HG03432 (cell line): ENCODE measurements at regions not wholly inside any gene's neighbourhood (a gene's known extent, or its start where the extent isn't known, plus 50 kb on each side); places are given as distances from the start of the nearest gene placed in this dataset.

Experiments used
- ATAC-seq: cut with Tn5 transposase; IDR thresholded peaks from one replicate; pipeline ENCODE4 v1.9.1; 2021; ENCODE audit warnings: mild to moderate bottlenecking, moderate library complexity; ENCODE audit not compliant: unreplicated experiment

DNA sequence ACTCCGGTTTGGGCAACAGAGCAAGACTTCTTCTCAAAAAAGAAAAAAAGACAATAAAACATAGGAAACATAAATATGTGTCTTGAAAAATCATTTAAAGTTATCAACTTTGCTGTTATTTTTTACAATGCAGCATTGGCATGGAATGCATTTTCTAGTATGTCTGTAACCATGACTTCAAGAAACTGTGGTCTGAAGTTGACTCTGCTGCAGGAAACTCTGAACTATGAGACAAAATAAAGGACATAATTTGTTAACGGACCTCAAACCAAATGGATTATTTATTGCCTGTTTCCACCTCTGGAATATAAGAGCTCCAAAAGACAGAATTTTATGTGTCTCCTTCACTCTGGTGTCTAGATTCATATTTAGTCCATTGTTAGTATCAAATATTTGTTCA is 79.1 kb downstream of the TRIB2 start:
- ATAC-seq, result no peak

DNA sequence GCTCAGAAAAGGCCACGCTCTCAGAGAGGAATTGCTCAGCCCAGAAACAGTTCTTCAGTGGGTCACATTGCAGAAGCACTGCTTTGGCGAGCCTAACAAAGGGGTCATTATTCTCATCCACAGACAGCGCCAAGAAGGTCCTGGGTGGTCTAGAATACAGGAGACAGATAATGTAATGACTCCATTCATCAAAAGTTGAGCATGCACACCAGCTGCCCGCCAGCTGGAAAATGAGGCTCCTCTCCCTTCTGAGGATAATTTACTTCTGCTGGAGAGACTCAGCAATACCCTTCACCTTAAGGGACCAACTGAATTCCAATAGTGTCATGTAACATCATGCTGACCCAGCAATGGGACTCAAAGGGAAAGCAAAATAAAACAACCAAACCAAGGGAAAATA is 79.9 kb downstream of the TRIB2 start:
- ATAC-seq, result no peak

DNA sequence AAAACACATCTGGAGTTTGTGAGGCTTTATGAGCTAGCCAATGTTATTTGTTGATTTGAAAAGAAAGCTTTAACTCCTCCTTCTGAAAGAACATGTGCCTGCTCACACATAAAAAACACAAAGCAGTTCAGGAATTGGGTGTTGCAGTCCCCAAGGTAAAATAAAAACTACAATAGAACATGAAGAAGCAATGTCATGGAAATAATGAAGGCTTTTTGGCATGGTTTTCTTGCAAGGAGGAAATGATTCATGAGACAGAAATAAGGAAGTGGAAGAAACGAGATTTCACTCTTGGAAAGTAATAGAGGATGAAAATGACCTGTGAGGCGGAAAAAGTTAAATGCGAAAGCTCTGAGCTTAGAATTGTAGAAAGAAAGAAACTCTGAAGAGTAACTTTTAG is 81.1 kb downstream of the TRIB2 start:
- ATAC-seq, result no peak

DNA sequence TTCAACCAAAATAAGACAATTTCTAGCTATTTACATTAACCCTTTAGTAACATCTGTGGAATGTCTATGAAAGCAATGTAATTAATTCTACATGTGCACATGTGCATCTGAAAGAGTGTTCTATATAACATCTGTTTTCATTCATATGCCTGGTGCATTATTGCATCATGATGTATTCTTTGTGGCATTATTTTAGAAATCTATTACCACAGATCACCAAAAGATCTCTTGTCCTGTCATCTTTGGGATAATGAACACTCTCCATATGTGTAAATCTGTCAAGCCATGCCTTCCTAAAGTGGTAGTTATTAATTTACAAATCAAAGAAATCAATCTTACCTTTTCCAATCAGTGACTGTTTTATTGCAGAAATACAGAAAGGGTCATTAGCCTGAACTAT is 86.9 kb downstream of the TRIB2 start:
- ATAC-seq, result no peak

DNA sequence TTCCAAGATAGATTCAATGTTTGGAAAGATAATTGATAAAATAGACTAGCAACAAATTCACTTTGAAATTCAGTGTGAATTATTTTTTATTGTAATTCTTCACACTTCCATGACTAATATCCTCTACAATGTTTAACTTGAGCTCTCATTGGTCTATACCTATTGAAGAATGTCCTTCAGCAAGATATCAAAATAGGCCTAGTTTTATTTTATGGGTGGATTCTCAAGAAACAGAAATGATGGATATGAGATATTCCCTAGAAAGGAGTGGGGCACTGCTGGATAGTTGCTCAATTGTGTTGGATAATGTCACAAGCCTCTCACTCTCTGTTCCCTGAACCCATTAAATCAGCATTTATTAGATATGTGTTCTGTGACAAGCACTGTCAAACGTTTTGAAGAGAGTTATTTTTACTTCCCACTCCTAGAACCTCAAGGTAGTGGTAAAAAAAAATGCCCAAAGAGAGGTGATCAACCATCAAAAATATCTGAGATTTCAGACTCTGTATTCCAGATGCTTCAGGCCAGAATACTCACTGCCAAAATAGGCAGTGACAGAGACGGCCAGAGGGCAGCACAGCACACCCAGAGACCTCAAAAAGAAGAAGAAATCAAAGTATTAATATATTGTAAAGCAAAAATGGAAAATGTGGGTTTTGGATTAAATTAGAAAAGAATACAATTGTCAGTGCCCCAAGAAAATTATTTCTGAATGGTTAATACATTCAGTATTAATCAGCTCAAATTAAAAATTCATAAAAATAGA is 87.5 kb downstream of the TRIB2 start:
- no peak for ATAC-seq

DNA sequence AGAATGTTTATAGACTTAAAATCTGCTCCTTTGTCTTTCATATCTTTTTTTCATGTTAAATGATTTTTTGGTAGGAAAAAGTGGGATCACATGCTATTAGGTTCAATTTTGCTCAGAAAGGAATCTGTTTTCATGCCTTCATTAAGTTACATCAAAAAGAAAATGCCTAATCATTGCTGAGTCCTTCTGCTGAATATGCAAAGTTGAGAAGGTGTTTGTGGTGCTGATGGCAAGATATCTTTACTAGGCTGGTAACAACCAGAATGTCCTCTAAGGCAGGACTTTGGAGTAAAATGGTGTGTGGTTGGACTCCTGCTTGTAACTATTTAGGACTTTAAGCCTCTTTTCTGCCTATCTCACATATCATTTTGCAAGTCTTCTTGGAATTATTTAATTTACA is 88.3 kb downstream of the TRIB2 start:
- no peak for ATAC-seq

DNA sequence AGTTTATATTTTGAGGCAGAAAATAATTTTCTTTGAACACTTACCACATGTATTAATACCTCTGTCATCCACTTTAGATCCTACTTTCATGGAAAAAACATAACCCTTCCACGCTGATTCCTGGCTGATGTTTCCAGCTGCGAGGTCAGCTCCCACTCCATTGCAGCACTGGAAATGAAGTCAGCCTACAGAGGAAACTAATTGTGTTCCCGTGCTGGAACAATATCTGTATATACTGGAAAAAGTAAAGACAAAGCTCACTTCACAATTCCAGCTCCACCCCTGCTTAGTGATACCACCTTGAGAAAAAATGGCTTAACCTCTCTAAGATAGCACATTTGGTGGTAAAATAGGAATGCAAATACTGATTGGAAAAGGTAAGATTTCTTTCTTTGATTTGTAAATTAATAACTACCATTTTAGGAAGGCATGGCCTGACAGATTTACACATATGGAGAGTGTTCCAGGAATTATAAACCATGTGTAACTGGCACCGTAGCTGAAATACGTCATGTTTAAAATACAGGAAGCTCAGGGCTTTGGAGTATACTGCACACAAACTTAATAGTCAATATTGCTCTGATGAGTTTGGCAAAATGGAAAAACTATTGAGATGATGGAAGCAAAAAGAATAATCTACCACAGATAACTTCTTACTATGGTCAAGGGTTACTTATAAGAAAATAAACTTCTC is 90.0 kb downstream of the TRIB2 start:
- no peak for ATAC-seq

DNA sequence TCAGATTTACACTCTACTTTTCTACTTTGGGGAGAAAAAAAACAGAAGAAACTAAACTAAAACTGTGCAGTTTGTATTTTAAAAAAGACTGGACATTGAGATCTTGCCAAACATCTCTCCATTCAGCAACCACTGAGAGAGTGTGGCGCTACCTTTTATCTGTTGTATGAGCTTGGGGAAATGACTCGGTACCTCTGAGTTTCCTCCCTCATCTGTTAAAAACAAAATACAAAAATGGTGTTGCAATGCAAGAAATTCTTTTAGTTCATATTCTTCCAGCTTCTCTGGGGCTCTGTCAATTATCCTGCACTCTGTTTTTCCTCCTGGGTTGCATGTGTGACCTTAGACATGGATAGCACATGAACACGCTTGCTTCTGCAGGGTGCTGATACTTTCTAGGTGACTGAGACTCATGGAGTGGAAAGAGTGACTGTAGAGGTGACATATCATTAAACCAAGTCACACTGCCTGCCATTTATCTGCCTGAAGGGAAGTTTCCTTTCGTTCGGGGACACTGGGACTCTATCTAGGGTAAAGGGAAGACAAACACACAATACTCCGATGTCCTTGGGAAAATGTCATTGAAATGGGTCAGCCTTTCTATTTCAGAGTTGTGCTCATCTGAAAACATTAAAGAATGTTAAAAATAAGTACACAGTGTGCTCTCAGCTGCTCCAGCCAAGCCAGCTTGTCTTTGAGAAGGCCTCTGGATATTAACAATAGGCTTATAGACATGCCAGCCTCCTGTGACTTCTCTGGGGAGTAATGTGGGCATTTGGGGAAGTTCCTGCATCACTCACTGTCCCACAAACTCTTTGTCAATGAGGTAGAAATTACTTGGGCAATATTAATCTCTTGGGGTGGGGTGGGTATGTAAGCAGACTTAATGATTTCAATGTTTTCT is 91.4 kb downstream of the TRIB2 start:
- ATAC-seq, result no peak

DNA sequence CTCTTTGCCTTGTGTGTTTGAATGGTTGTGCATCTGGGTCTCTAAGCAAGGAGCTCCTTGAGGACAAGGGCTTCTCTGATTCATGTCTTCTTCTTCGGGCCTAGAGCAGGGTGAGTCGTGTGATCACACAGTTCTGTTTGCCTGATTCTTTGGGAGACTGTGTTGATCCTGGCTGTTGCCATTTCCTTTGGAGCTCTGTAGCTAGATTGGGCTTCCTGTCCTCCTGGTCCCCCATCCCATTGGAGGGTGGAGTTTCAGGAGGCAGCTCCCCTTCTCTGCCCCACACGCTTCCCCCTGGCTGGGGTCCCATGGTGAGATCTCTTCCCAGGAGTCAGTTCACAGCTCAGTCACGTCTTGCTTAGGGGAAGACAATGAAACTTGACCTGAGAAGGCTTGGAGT is 92.8 kb downstream of the TRIB2 start:
- ATAC-seq, result no peak

DNA sequence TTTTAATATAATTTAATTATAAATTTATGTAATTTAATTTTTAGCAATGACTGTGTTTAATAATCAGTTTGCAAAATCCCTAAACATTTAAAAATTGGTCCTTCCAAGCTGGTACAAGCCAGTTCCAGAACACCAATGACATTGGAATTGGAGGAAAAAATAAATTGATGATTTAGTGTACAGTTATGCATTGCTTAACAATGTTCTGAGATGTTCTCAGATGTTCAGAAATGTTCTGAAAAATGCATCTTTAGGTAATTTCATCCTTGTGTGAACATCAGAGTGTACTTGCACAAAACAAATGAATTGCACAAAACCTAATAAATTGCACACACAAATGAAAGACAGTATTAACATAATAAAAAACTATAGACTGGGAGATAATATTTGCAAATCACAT is 95.2 kb downstream of the TRIB2 start:
- ATAC-seq, result no peak

DNA sequence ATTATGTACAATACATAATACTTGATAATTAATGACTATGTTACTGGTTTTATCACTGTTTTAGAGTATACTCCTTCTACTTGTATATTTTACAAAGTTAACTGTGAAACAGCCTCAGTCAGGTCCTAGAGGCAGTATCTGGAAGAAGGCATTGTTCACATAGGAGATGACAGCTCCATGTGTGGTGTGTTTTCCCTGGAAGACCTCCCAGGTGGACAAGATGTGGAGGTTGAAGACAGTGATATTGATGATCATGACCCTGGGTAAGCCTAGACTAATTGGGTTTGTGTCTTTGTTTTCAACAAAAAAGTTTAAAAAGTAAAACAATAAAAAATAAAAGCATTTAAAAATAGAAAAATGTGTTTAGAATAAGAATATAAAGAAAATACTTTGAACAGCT is 96.4 kb downstream of the TRIB2 start:
- ATAC-seq, result no peak

DNA sequence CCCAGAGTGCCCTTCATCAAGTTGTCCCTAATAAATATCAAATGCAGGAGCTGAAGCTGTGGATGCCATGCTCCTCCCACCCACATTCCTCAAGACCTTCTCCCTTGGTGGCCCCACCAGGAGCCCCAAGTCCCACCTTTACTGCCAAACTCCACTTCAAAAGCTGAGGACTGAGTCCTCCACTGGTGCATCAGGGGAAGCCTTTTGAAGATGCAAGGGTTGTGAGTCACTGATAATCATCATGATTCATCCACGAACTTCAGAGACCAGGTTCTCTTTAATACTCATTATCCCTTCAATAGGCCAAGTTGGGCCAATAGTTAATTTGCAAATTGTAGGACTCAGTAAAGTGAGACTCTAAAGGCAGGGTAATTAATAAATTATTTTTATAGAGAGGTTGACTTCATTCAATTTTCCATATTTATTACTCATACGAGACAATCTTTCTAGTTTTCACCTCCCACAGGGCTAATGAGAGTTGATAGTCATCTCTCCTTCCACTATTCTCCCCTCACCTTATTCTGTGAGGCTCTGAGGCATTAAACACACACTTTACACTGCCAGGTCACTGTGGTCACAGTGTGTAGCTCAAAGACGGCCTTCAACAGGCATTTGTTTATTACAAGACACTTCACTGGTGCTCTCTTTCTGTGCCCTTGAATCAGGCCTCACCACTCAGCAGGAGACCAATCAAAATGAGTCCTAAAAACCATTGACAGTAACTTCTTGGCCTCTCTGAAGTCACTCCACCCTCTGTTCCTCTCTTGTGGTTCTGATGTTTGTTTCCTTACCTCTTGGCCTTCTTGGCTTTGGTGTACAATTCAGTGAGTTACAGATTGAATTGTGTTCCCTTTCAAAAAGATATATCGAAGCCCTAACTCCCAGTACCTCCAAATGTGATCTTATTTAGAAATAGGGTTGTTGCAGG is 99.9 kb downstream of the TRIB2 start:
- no peak for ATAC-seq

DNA sequence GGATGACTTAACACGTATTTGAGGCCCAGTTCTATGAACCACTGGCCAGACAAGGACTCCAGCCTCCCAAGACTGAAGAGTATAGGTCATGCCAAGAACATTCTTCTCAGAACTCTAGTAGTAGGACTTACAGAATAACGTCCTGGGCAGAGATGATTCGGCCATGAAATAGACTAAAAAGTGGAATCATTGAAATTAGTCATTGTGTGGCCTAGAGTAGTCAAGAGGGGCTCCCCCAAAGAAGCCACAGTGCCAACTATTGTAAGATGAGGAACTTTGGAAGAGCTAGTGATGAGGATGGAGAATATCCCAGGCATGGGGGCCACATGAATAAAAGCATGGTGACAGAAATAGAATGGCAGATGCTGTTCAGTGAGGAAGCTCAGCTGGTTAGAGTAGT is 101.1 kb downstream of the TRIB2 start:
- ATAC-seq, result no peak

DNA sequence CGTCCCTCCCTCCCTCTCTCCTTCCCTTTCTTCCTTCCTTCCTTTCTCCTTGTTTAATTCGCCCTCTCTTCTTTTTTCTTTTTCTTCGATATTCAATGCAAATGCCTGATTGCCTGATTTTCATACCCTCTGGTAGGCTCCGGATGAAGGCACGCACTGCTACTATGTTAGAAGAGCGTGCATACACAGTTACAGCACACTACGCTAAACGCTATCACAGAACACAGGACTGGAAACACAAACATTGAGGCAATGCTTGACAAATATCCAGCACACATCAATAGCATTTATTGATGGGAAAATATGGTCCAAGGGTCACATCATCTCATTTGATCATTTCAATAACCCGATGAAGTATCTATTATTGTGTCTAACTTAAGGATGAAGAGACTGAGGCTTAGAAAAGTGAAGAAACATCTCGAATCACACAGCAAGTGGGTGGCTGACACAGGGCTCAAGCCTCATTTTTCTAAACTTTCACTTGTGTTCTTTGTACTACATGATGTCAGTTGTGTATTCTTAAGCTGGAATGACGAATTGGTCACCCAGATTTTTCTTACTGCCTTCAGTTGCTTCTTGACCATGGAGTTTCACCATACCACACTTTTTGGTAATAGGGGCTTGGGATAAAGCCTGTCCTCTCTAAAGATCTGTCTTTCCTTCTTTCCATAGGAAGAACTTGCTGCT is 101.8 kb downstream of the TRIB2 start:
- no peak for ATAC-seq

DNA sequence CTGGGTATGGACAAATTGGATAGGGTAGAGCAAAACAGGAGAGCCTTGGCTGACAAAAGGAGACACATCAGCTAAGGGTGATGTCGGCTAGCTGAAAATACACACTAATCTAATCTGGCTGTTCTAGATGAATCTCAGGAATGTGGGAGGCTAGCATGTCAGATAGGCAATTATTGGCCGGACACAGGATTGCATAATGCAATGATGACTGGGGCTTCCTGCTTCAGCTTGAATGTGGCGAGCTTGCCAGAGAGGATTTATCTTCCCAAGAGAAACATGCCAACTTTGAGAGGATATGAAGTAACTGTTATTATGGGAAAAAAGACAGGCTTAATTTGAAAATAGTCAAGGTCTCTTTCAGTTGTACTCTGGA is 102.4 kb downstream of the TRIB2 start:
- ATAC-seq, result no peak

DNA sequence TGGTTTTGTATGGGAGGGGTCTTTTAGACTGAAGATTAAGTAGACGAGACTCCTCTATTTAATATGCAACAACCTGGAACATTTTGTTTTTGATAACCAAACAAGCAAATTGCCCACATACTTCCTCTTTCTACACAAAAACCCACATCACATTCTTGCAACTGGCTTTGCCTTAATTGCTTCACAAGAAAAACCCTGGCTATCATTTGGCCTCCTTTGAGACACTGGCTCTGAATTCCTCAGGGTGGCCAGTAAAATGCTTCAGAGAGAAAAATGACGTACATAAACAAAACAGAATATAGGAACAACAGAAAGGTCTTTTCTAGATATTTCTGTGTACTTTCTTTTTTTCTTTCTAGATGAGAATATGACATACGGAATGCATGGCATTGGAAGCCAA is 103.0 kb downstream of the TRIB2 start:
- ATAC-seq, result no peak

DNA sequence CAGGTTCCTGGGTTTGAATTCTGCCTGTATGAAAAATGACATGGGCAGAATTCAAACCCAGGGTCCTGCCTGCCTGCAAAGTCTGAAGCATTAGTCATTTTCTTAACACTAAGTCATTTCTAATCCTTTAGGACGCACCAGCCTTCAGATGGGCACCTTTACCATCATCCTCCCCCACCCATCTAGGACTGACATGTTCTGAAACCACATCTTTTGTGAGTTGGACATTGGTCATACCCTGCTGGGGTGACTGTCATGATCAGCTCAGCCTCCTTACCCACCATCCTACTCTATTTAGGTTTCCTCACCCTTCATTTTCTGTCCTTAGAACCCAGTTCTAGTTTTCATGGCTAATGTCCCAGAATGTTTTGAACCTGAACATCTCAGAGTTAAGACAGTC is 104.9 kb downstream of the TRIB2 start:
- no peak for ATAC-seq

DNA sequence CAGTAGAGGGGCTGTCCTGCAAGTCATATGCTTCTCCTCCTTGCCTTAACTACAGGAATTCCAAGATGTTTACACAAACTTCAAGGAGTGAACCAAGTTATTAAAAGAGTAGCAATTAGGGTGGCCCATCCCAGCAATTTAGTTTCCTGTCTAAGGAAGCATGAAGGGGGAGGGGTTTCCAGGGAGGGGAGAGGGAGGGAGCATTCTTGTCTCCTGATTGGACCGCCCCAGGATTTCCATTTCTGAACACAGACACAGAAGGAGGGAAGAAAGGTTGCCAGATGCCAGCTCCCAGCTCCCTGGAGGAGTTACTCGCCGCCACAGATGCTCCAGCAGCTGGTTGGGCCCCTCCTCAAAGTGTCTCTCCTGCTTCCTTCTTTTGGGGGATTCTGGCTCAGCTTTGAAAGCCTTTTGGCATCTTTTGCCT is 107.6 kb downstream of the TRIB2 start:
- no peak for ATAC-seq

DNA sequence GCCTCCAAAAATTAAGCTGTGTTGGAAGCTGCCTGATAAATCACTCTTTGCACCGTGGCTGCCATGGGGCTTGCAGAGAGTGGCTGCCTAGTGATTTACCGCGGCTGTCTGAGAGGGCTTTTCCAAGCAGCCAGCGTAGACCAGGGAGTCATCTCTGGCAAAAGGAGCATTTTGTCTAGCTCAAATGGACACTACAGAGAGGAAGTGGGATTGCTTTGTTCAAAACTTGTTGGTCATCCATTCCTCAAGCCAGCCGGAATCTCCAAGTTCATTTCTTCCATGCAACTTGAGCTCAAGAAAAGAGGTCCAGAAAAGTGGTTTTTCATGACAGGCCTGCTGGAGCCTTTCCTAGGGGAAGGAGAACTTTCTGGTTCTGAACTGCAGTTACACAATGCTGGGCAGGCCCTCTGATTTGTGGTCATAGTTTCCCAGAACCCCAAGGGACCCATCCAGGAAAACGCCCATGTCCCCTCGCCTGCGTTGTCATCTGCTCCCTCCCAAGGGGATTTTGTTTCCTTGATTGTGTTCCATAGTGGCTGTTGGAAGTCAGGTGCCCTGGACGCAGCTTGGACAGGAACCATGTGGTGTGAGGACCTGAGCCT is 108.1 kb downstream of the TRIB2 start:
- no peak for ATAC-seq

DNA sequence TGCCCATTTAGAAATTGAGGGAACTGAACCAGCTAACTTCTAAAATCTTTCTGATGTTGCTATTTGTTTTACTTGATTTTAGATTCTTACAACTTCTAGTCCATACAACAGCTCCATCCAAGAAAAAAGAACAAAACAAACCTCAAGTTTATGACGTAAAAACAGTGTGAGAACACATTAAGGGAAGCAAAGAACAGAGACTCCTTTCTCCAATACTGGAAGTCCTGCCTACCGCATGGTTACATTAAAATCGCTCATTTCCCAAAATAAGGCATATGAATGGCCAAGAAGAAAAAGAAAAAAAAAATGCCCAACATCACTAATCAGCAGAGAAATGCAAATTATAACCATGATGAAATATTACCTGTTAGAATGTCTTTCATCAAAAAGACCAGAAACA is 110.0 kb downstream of the TRIB2 start:
- no peak for ATAC-seq
